ENCODE measurements at regions not wholly inside any gene's neighbourhood (a gene's known extent, or its start where the extent isn't known, plus 50 kb on each side); places are given as distances from the start of the nearest gene placed in this dataset.

GRCh38 chr6:102662851-102663250 is 1269.3 kb downstream of the GRIK2 start:
- Mint-ChIP-seq H3K4me3 (ENCODE audit: unreplicated experiment) (no peak overlapping the region), H3K27ac (ENCODE audit: unreplicated experiment) (no peak overlapping the region), H3K36me3 (ENCODE audit: unreplicated experiment) (no peaks in the 10 kb centered on the region), H3K4me1 (ENCODE audit: low read depth, unreplicated experiment) (no peaks in the 10 kb centered on the region), H3K27me3 (ENCODE audit: unreplicated experiment) (no peaks in the 10 kb centered on the region), H3K9me3 (ENCODE audit: unreplicated experiment) (no peaks in the 10 kb centered on the region)
- no peak for TF ChIP-seq CTCF (IDR thresholded peaks at IDR 0.05; ENCODE audit: partially characterized antibody, unreplicated experiment)
- no peak for DNase-seq

GRCh38 chr6:102660303-102660702 is 1266.8 kb downstream of the GRIK2 start:
- no peaks in the 10 kb centered on the region for H3K36me3 Mint-ChIP-seq (ENCODE audit: unreplicated experiment)
- H3K9me3 Mint-ChIP-seq (ENCODE audit: unreplicated experiment) = no peaks in the 10 kb centered on the region
- no peak overlapping the region for H3K4me3 Mint-ChIP-seq (ENCODE audit: unreplicated experiment)
- no peak overlapping the region for H3K27ac Mint-ChIP-seq (ENCODE audit: unreplicated experiment)
- no peaks in the 10 kb centered on the region for H3K4me1 Mint-ChIP-seq (ENCODE audit: low read depth, unreplicated experiment)
- no peak for DNase-seq
- no peaks in the 10 kb centered on the region for H3K27me3 Mint-ChIP-seq (ENCODE audit: unreplicated experiment)
- no peak for TF ChIP-seq CTCF (IDR thresholded peaks at IDR 0.05; ENCODE audit: partially characterized antibody, unreplicated experiment)

GRCh38 chr6:102655823-102656222 is 1262.3 kb downstream of the GRIK2 start:
- H3K36me3 Mint-ChIP-seq (ENCODE audit: unreplicated experiment) = no peaks in the 10 kb centered on the region
- no peak for DNase-seq
- H3K4me1 Mint-ChIP-seq (ENCODE audit: low read depth, unreplicated experiment) = no peaks in the 10 kb centered on the region
- no peaks in the 10 kb centered on the region for H3K9me3 Mint-ChIP-seq (ENCODE audit: unreplicated experiment)
- no peak overlapping the region for H3K4me3 Mint-ChIP-seq (ENCODE audit: unreplicated experiment)
- no peaks in the 10 kb centered on the region for H3K27me3 Mint-ChIP-seq (ENCODE audit: unreplicated experiment)
- H3K27ac Mint-ChIP-seq (ENCODE audit: unreplicated experiment) = no peak overlapping the region
- TF ChIP-seq CTCF (IDR thresholded peaks at IDR 0.05; ENCODE audit: partially characterized antibody, unreplicated experiment) = no peak

- H3K4me3 Mint-ChIP-seq (ENCODE audit: unreplicated experiment) = no peak overlapping the region
- H3K27me3 Mint-ChIP-seq (ENCODE audit: unreplicated experiment) = no peaks in the 10 kb centered on the region
- no peak for TF ChIP-seq CTCF (IDR thresholded peaks at IDR 0.05; ENCODE audit: partially characterized antibody, unreplicated experiment)
- H3K4me1 Mint-ChIP-seq (ENCODE audit: low read depth, unreplicated experiment) = no peaks in the 10 kb centered on the region
- no peaks in the 10 kb centered on the region for H3K9me3 Mint-ChIP-seq (ENCODE audit: unreplicated experiment)
- no peak for DNase-seq
- H3K27ac Mint-ChIP-seq (ENCODE audit: unreplicated experiment) = no peak overlapping the region
- H3K36me3 Mint-ChIP-seq (ENCODE audit: unreplicated experiment) = no peaks in the 10 kb centered on the region
These were observed 1247.9 kb downstream of the GRIK2 start for GRCh38 chr6:102641426-102641825.

- DNase-seq = no peak
- no peak overlapping the region for H3K4me3 Mint-ChIP-seq (ENCODE audit: unreplicated experiment)
- H3K27ac Mint-ChIP-seq (ENCODE audit: unreplicated experiment) = no peak overlapping the region
- peaks cover 4% of the 10 kb centered on the region for H3K36me3 Mint-ChIP-seq (ENCODE audit: unreplicated experiment)
- no peaks in the 10 kb centered on the region for H3K27me3 Mint-ChIP-seq (ENCODE audit: unreplicated experiment)
- TF ChIP-seq CTCF (IDR thresholded peaks at IDR 0.05; ENCODE audit: partially characterized antibody, unreplicated experiment) = no peak
- no peaks in the 10 kb centered on the region for H3K4me1 Mint-ChIP-seq (ENCODE audit: low read depth, unreplicated experiment)
- no peaks in the 10 kb centered on the region for H3K9me3 Mint-ChIP-seq (ENCODE audit: unreplicated experiment)
These were observed 1238.4 kb downstream of the GRIK2 start for GRCh38 chr6:102631921-102632320.

All from glutamatergic neuron (in vitro differentiated cells).